Right lobe of liver (tissue), 6 donors: ENCODE measurements at regions not wholly inside any gene's neighbourhood (a gene's known extent, or its start where the extent isn't known, plus 50 kb on each side); places are given as distances from the start of the nearest gene placed in this dataset.

Experiments used
- ATAC-seq, 4 donors: fragments of 200-7000 bp; cut with Tn5 transposase; one replicate each; pipeline ENCODE4 v1.9.1; 2020; ENCODE audit warnings: mild to moderate bottlenecking in 4 of 4, moderate library complexity in 4 of 4
- DNase-seq, 3 donors: peaks; one replicate each; pipeline ENCODE4 v3.0.0-alpha.2; 2020
- H3K27ac ChIP-seq, 3 donors: fragments of 200-600 bp; one replicate each; pipeline ENCODE4 v1.8.0; 2022
- H3K27me3 ChIP-seq, 2 donors: fragments of 200-600 bp; one replicate each; pipeline ENCODE4 v1.8.0; 2022
- H3K36me3 ChIP-seq, 4 donors: fragments of 200-600 bp; sonication (generic) in 1 of 4; one replicate each; pipeline versions ENCODE4 v1.5.1 to v1.8.0; 2017 to 2022; ENCODE audit warnings: control low read depth in 1 of 4
- H3K4me1 ChIP-seq, 4 donors: fragments of 200-600 bp; sonication (generic) in 1 of 4; one replicate each; pipeline versions ENCODE4 v1.5.1 to v1.8.0; 2017 to 2022; ENCODE audit warnings: control low read depth in 1 of 4
- H3K4me3 ChIP-seq, 3 donors: fragments of 200-600 bp; one replicate each; pipeline ENCODE4 v1.8.0; 2022
- H3K9me3 ChIP-seq, 4 donors: fragments of 200-600 bp; sonication (generic) in 1 of 4; one replicate each; pipeline versions ENCODE4 v1.5.1 to v1.8.0; 2017 to 2022; ENCODE audit warnings: control low read depth in 1 of 4
- CTCF ChIP-seq, 4 donors: fragments of 200-600 bp in 3 of 4; fragments of 450-650 bp in 1 of 4; IDR thresholded peaks; one replicate each; pipeline versions ENCODE4 v1.5.1 to v1.8.0; 2016 to 2022; ENCODE audit warnings: antibody characterized with exemption in 4 of 4, mild to moderate bottlenecking in 2 of 4
- POLR2A ChIP-seq: fragments of 450-650 bp; IDR thresholded peaks from one replicate; pipeline ENCODE4 v1.6.1; 2017; ENCODE audit warnings: antibody characterized with exemption, mild to moderate bottlenecking
- WGBS: methylation state at CpG from one replicate; pipeline ENCODE4 v1.1.6; 2018; ENCODE audit warnings: low coverage, low lambda C conversion rate; ENCODE audit not compliant: insufficient coverage; ENCODE audit errors: missing lambda C conversion rate; 5-methylcytosine and 5-hydroxymethylcytosine counted together
- intact Hi-C, 2 donors: fragments of 100-400 bp; cut with DNase I; formaldehyde crosslinking; loops; one replicate each; pipeline versions ENCODE4 v1.11.2 to v1.14.1; 2022
- donor health status: DM: no; HTN: yes; CAD: no.
- donor health status: DM: no; HTN: no; CAD: no.
- donor health status: DM: no; HTN: no; CAD: no.
- donor health status: DM: no; HTN: yes; CAD: no.
- donor health status: DM: no; HTN: yes; CAD: no.

- DNase-seq (no peak), ATAC-seq (no peak)
- Histone ChIP-seq H3K36me3 (no peaks in the 10 kb centered on the region), H3K4me3 (no peak overlapping the region), H3K9me3 (no peaks in the 10 kb centered on the region), H3K4me1 (peaks cover 0 to 13% (median 7%) of the 10 kb centered on the region in 4 donors), H3K27ac (no peak overlapping the region), H3K27me3 (no peaks in the 10 kb centered on the region)
- 94% methylated on average over 12 of the region's 12 CpGs for WGBS
- intact Hi-C loops, result no loop called here
- TF ChIP-seq POLR2A (no peak), CTCF (IDR thresholded peaks at IDR 0.05) (no peak)
Measured at GRCh38 chr6:149138699-149139294, 178.7 kb upstream of the TAB2 start.

GRCh38 chr6:149139782-149140136, 177.8 kb upstream of the TAB2 start:
- H3K4me1 ChIP-seq, result peaks cover 0 to 13% (median 7%) of the 10 kb centered on the region in 4 donors

GRCh38 chr6:149140137-149140909, 177.2 kb upstream of the TAB2 start:
- Histone ChIP-seq H3K4me1 (peaks cover 0 to 13% (median 7%) of the 10 kb centered on the region in 4 donors), H3K36me3 (no peaks in the 10 kb centered on the region)

More at GRCh38 chr6:149139782-149140136, 177.8 kb upstream of the TAB2 start:
- DNase-seq (no peak), ATAC-seq (no peak)
- no peak for TF ChIP-seq POLR2A
- TF ChIP-seq CTCF (IDR thresholded peaks at IDR 0.05), result no peak
- Histone ChIP-seq H3K4me3 (no peak overlapping the region), H3K9me3 (no peaks in the 10 kb centered on the region), H3K27ac (no peak overlapping the region), H3K27me3 (no peaks in the 10 kb centered on the region), H3K36me3 (no peaks in the 10 kb centered on the region)
- intact Hi-C loops, result no loop called here

GRCh38 chr6:149140910-149141290, 176.6 kb upstream of the TAB2 start:
- Histone ChIP-seq H3K27ac (no peak overlapping the region), H3K36me3 (no peaks in the 10 kb centered on the region), H3K9me3 (no peaks in the 10 kb centered on the region), H3K4me1 (peaks cover 0 to 13% (median 7%) of the 10 kb centered on the region in 4 donors), H3K27me3 (no peaks in the 10 kb centered on the region), H3K4me3 (no peak overlapping the region)
- ATAC-seq (peak in 1 of 4 donors; percentile 20), DNase-seq (no peak)
- WGBS, result 13% methylated on average over 1 of the region's 1 CpG
- TF ChIP-seq CTCF (IDR thresholded peaks at IDR 0.05) (no peak), POLR2A (no peak)
- intact Hi-C loops, result no loop called here

More at GRCh38 chr6:149140137-149140909, 177.2 kb upstream of the TAB2 start:
- H3K9me3 ChIP-seq, result no peaks in the 10 kb centered on the region
- peak in 2 of 4 donors; percentile 16 to 44 for ATAC-seq
- H3K27ac ChIP-seq, result no peak overlapping the region
- no peak overlapping the region for H3K4me3 ChIP-seq
- TF ChIP-seq CTCF (IDR thresholded peaks at IDR 0.05), result no peak
- no peak for TF ChIP-seq POLR2A
- no peaks in the 10 kb centered on the region for H3K27me3 ChIP-seq
- no peak for DNase-seq
- WGBS, result 45% methylated on average over 12 of the region's 12 CpGs
- intact Hi-C loops, result no loop called here
